MM.1S (cell line): ENCODE measurements at regions not wholly inside any gene's neighbourhood (a gene's known extent, or its start where the extent isn't known, plus 50 kb on each side); places are given as distances from the start of the nearest gene placed in this dataset.

ENCODE experiments used
- DNase-seq: peaks from one replicate; pipeline ENCODE4 v3.0.0-alpha.2; 2015
- H2AFZ ChIP-seq: fragments of 300-600 bp; sonication (generic); 2 replicates; pipeline ENCODE4 v1.6.0; 2016; ENCODE audit warnings: antibody characterized with exemption, low read length
- H3F3A ChIP-seq: fragments of 300-600 bp; sonication (generic); 2 replicates; pipeline ENCODE4 v1.6.1; 2016; ENCODE audit warnings: mild to moderate bottlenecking, antibody characterized with exemption, low read length, moderate library complexity, mixed read lengths; ENCODE audit not compliant: insufficient read depth
- H3K27ac ChIP-seq: fragments of 300-600 bp; sonication (generic); 2 replicates; pipeline ENCODE4 v1.5.1; 2016; ENCODE audit warnings: mild to moderate bottlenecking, low read length
- H3K27me3 ChIP-seq: fragments of 300-600 bp; sonication (generic); replicated peaks from 2 replicates; pipeline ENCODE4 v1.6.0; 2016; ENCODE audit warnings: low read length; ENCODE audit not compliant: insufficient read depth
- H3K36me3 ChIP-seq: fragments of 300-600 bp; sonication (generic); replicated peaks from 2 replicates; pipeline ENCODE4 v1.6.1; 2016; ENCODE audit warnings: mild to moderate bottlenecking, low read length, mixed read lengths; ENCODE audit not compliant: insufficient read depth
- H3K4me1 ChIP-seq: fragments of 300-600 bp; sonication (generic); 2 replicates; pipeline ENCODE4 v1.6.1; 2016; ENCODE audit warnings: low read length, mixed read lengths
- H3K4me2 ChIP-seq: fragments of 300-600 bp; sonication (generic); 2 replicates; pipeline ENCODE4 v1.6.0; 2016; ENCODE audit warnings: low read depth, low read length
- H3K4me3 ChIP-seq: fragments of 300-600 bp; sonication (generic); 2 replicates; pipeline ENCODE4 v1.5.1; 2016; ENCODE audit warnings: low read length, mixed read lengths
- H3K79me2 ChIP-seq: fragments of 300-600 bp; sonication (generic); 2 replicates; pipeline ENCODE4 v1.6.1; 2016; ENCODE audit warnings: mixed run types, low read length, mixed read lengths
- H3K9ac ChIP-seq: fragments of 300-600 bp; sonication (generic); 2 replicates; pipeline ENCODE4 v1.6.1; 2016; ENCODE audit warnings: low read length, mixed read lengths
- H3K9me2 ChIP-seq: fragments of 300-600 bp; sonication (generic); replicated peaks from 2 replicates; pipeline ENCODE4 v1.6.1; 2016; ENCODE audit warnings: mild to moderate bottlenecking, low read length, mixed read lengths; ENCODE audit not compliant: insufficient read depth
- H3K9me3 ChIP-seq: fragments of 300-600 bp; sonication (generic); replicated peaks from 2 replicates; pipeline ENCODE4 v1.6.1; 2016; ENCODE audit warnings: mild to moderate bottlenecking, low read length, mixed read lengths; ENCODE audit not compliant: insufficient read depth
- H4K20me1 ChIP-seq: fragments of 300-600 bp; sonication (generic); 2 replicates; pipeline ENCODE4 v1.6.1; 2016; ENCODE audit warnings: mild to moderate bottlenecking, low read length, moderate library complexity, mixed read lengths; ENCODE audit not compliant: insufficient read depth
- EZH2 ChIP-seq: fragments of 300-600 bp; sonication (generic); optimal IDR thresholded peaks from 2 replicates; pipeline ENCODE3; 2017; ENCODE audit warnings: low read depth, mild to moderate bottlenecking, antibody characterized with exemption, low read length, mixed read lengths
- EZH2phosphoT487 ChIP-seq: fragments of 300-600 bp; sonication (generic); IDR thresholded peaks from 2 replicates; pipeline ENCODE4 v1.6.1; 2018; ENCODE audit warnings: antibody characterized with exemption, low read length
- TF ChIP-seq, protein P1 (sequence below): fragments of 300-600 bp; sonication (generic); IDR thresholded peaks from 2 replicates; pipeline ENCODE4 v1.5.1; 2016; ENCODE audit warnings: antibody characterized with exemption, low read length, mixed read lengths

GRCh38 chr11:103682318-103683184 is 353.9 kb upstream of the DDI1 start:
- Histone ChIP-seq H3K36me3 (no peaks in the 10 kb centered on the region), H3K4me2 (peak overlapping the region; percentile 10; the same call in 1 of the 2 replicates), H3K27me3 (no peaks in the 10 kb centered on the region), H3K9me2 (no peaks in the 10 kb centered on the region), H3K4me3 (no peak overlapping the region), H3K79me2 (no peaks in the 10 kb centered on the region), H3K27ac (no peak overlapping the region), H3K4me1 (peaks cover 3% of the 10 kb centered on the region; the same call in 1 of the 2 replicates), H4K20me1 (no peaks in the 10 kb centered on the region), H3K9me3 (no peaks in the 10 kb centered on the region), H3K9ac (no peak overlapping the region), H3F3A (no peaks in the 10 kb centered on the region), H2AFZ (peak overlapping the region; percentile 26)
- TF ChIP-seq EZH2phosphoT487 (no peak), EZH2 (no peak)
- TF ChIP-seq, protein P1, sequence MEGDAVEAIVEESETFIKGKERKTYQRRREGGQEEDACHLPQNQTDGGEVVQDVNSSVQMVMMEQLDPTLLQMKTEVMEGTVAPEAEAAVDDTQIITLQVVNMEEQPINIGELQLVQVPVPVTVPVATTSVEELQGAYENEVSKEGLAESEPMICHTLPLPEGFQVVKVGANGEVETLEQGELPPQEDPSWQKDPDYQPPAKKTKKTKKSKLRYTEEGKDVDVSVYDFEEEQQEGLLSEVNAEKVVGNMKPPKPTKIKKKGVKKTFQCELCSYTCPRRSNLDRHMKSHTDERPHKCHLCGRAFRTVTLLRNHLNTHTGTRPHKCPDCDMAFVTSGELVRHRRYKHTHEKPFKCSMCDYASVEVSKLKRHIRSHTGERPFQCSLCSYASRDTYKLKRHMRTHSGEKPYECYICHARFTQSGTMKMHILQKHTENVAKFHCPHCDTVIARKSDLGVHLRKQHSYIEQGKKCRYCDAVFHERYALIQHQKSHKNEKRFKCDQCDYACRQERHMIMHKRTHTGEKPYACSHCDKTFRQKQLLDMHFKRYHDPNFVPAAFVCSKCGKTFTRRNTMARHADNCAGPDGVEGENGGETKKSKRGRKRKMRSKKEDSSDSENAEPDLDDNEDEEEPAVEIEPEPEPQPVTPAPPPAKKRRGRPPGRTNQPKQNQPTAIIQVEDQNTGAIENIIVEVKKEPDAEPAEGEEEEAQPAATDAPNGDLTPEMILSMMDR = peak; percentile 85
- DNase-seq = peak; percentile 71

DNA sequence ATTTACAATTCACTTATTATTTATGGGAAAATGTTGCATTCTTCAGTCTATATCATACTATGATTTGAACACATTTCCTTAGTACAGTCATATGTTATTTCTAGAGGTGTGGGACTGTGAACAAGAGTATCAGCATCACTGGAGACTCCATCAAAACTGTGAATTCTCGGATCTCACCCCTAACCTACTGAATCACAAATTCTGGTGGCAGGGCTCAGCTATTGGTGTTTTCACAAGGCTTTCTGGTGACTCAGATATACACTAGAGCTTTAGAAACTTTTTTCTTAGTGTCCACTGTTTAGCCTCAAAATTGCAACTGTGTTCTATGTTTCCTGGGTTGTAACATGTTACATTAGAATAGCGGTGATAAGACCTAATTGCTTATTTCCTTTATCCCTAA is 352.9 kb upstream of the DDI1 start:
- no peaks in the 10 kb centered on the region for H3K36me3 ChIP-seq
- no peak overlapping the region for H3K9ac ChIP-seq
- H3K4me1 ChIP-seq = peaks cover 3% of the 10 kb centered on the region; the same call in 1 of the 2 replicates
- H3K79me2 ChIP-seq = no peaks in the 10 kb centered on the region
- H3K27ac ChIP-seq = no peak overlapping the region
- no peak for DNase-seq
- no peak overlapping the region for H2AFZ ChIP-seq
- H3K9me2 ChIP-seq = no peaks in the 10 kb centered on the region
- H3F3A ChIP-seq = no peaks in the 10 kb centered on the region
- H3K27me3 ChIP-seq = no peaks in the 10 kb centered on the region
- no peaks in the 10 kb centered on the region for H3K9me3 ChIP-seq
- no peak for TF ChIP-seq EZH2phosphoT487
- TF ChIP-seq EZH2 = no peak
- TF ChIP-seq, protein P1 = no peak
- no peak overlapping the region for H3K4me3 ChIP-seq
- H3K4me2 ChIP-seq = no peak overlapping the region
- no peaks in the 10 kb centered on the region for H4K20me1 ChIP-seq

- Histone ChIP-seq H3K79me2 (no peaks in the 10 kb centered on the region), H3K4me3 (no peak overlapping the region), H3K9ac (no peak overlapping the region), H3K36me3 (no peaks in the 10 kb centered on the region), H3K4me2 (no peak overlapping the region), H3K27ac (no peak overlapping the region), H4K20me1 (no peaks in the 10 kb centered on the region), H3K4me1 (no peaks in the 10 kb centered on the region), H3K27me3 (no peaks in the 10 kb centered on the region), H3K9me3 (no peaks in the 10 kb centered on the region), H3K9me2 (0 out of 2 replicates have a peak, but pooled peaks cover 2% of the 10 kb centered on the region), H2AFZ (no peak overlapping the region), H3F3A (no peaks in the 10 kb centered on the region)
- no peak for TF ChIP-seq EZH2
- TF ChIP-seq, protein P1 = no peak
- no peak for TF ChIP-seq EZH2phosphoT487
- no peak for DNase-seq
Observed at GRCh38 chr11:103688924-103689323, 347.5 kb upstream of the DDI1 start.
